Tibial nerve (tissue), 3 donors: ENCODE measurements at regions not wholly inside any gene's neighbourhood (a gene's known extent, or its start where the extent isn't known, plus 50 kb on each side); places are given as distances from the start of the nearest gene placed in this dataset.

ENCODE experiments used
- POLR2A ChIP-seq, 2 donors: fragments of 450-650 bp; IDR thresholded peaks; one replicate each; pipeline ENCODE4 v1.6.1; 2017; ENCODE audit warnings: antibody characterized with exemption in 2 of 2, mild to moderate bottlenecking in 2 of 2, moderate library complexity in 2 of 2
- TF ChIP-seq, protein P1 (sequence below), 5 experiments: fragments of 200-600 bp in 3 of 5; fragments of 450-650 bp in 2 of 5; sonication (generic) in 3 of 5; IDR thresholded peaks; one replicate each; pipeline ENCODE4 v1.5.1; 2016 to 2019; ENCODE audit warnings: antibody characterized with exemption in 5 of 5, mild to moderate bottlenecking in 3 of 5, moderate library complexity in 2 of 5

GRCh38 chr10:88063861-88064557, 200.6 kb downstream of the PTEN start:
- TF ChIP-seq, protein P1, sequence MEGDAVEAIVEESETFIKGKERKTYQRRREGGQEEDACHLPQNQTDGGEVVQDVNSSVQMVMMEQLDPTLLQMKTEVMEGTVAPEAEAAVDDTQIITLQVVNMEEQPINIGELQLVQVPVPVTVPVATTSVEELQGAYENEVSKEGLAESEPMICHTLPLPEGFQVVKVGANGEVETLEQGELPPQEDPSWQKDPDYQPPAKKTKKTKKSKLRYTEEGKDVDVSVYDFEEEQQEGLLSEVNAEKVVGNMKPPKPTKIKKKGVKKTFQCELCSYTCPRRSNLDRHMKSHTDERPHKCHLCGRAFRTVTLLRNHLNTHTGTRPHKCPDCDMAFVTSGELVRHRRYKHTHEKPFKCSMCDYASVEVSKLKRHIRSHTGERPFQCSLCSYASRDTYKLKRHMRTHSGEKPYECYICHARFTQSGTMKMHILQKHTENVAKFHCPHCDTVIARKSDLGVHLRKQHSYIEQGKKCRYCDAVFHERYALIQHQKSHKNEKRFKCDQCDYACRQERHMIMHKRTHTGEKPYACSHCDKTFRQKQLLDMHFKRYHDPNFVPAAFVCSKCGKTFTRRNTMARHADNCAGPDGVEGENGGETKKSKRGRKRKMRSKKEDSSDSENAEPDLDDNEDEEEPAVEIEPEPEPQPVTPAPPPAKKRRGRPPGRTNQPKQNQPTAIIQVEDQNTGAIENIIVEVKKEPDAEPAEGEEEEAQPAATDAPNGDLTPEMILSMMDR (IDR thresholded peaks at IDR 0.05), result no peak
- no peak for TF ChIP-seq POLR2A (IDR thresholded peaks at IDR 0.05)
